Umbilical cord (tissue), 1 donor: ENCODE measurements at regions not wholly inside any gene's neighbourhood (a gene's known extent, or its start where the extent isn't known, plus 50 kb on each side); places are given as distances from the start of the nearest gene placed in this dataset.
"Not testable (repeated sequence)": the region's sequence is repeated elsewhere in the genome, so short reads cannot be mapped to it uniquely, and the experiment has no call there.

Experiments used
- DNase-seq: peaks from one replicate; pipeline ENCODE4 v3.0.0-alpha.2; 2015; ENCODE audit warnings: low spot score

DNA sequence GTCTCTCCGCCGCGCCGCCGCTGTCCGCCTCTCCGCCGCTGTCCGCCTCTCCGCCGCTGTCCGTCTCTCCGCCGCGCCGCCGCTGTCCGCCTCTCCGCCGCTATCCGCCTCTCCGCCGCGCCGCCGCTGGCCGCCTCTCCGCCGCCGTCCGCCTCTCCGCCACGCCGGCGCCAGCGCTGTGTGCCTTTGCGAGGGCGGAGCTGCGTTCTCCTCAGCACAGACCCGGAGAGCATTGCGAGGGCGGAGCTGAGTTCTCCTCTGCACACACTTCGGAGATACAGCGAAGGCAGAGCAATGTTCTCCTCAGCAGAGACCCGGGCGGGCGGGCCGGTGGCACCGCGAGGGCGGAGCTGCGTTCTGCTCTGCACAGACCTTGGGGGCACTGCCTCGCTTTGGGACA, 327.4 kb upstream of the PLGLB1 start:
- not testable (repeated sequence) for DNase-seq

- not testable (repeated sequence) for DNase-seq
These were observed 330.7 kb upstream of the PLGLB1 start for GRCh38 chr2:87352178-87352934.

GRCh38 chr2:87353408-87353807, 331.8 kb upstream of the PLGLB1 start:
- DNase-seq, result not testable (repeated sequence)

DNA sequence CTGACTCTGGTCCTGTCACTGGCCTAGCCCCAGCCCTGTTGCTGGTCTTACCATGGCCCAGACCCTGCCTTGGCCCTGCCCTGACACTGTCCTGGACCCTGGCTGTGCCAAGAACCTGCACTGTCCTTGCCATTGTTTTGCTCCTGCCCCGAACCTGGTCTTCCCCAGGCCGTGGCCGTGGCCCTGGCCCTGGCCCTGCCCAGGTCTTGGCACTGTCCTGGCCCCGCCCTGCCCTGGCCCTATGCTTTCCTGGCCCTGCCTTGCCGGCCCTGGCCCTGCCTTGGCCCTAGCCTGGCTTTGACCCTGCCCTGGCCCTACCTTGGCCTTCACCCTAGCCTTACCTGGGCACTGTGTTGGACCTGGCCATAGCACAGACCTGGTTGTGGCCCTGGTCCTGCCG, 332.5 kb upstream of the PLGLB1 start:
- not testable (repeated sequence) for DNase-seq

DNA sequence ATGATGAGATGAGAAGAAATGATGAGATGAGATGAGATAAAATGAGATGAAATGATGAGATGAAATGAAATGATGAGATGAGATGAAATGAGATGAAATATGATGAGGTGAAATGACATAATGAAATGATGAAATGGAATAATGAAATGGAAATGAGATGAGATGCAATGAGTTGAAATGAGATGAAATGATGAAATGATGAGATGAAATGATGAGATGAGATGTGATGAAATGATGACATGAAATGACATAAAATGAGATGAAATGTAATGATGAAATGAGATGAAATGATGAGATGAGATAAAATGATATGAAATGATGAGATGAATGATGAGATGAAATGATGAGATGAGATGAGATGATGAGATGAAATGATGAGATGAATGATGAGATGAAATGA, 338.6 kb upstream of the PLGLB1 start:
- not testable (repeated sequence) for DNase-seq

- DNase-seq, result not testable (repeated sequence)
These were observed 339.3 kb upstream of the PLGLB1 start for GRCh38 chr2:87360927-87361326.

- DNase-seq, result not testable (repeated sequence)
These were observed 340.2 kb upstream of the PLGLB1 start for GRCh38 chr2:87361805-87362204.

DNA sequence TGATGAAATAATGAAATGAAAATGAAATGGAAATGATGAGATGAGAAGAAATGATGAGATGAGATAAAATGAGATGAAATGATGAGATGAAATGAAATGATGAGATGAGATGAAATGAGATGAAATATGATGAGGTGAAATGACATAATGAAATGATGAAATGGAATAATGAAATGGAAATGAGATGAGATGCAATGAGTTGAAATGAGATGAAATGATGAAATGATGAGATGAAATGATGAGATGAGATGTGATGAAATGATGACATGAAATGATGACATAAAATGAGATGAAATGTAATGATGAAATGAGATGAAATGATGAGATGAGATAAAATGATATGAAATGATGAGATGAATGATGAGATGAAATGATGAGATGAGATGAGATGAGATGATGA, 342.7 kb upstream of the PLGLB1 start:
- DNase-seq, result not testable (repeated sequence)

DNA sequence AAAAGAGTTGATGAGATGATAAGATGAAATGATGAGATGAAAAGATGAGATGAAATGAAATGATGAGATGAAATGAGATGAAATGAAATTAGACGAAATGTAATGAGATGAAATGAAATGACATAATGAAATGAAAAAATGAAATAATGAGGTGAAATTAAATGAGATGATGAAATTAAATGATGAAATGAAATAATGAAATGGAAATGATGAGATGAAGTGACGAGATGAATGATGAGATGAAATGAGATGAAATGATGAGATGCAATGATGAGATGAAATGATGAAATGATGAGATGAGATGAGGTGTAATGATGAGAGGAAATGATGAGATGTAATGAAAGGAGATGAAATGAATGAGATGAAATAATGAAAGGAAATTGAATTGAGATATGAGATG, 343.4 kb upstream of the PLGLB1 start:
- not testable (repeated sequence) for DNase-seq

- not testable (repeated sequence) for DNase-seq
These were observed 361.8 kb upstream of the PLGLB2 start for GRCh38 chr2:87386063-87386560.

DNA sequence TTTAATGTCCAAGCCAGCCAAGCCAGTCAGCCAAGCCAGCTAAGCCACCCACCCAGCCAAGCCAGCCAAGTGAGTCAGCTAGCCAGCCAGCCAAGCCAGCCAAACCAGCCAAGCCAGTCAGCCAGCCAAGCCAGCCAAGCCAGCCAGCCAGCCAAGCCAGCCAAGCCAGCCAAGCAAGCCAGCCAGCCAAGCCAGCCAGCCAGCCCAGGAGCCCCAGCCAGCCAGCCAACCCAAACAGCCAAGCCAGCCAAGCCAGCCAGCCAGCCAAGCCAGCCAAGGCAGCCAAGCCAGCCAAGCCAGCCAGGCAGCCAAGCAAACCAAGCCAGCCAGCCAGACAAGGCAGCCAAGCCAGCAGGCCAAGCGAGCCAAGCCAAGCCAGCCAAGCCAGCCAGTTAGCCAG, 352.1 kb upstream of the PLGLB2 start:
- not testable (repeated sequence) for DNase-seq

DNA sequence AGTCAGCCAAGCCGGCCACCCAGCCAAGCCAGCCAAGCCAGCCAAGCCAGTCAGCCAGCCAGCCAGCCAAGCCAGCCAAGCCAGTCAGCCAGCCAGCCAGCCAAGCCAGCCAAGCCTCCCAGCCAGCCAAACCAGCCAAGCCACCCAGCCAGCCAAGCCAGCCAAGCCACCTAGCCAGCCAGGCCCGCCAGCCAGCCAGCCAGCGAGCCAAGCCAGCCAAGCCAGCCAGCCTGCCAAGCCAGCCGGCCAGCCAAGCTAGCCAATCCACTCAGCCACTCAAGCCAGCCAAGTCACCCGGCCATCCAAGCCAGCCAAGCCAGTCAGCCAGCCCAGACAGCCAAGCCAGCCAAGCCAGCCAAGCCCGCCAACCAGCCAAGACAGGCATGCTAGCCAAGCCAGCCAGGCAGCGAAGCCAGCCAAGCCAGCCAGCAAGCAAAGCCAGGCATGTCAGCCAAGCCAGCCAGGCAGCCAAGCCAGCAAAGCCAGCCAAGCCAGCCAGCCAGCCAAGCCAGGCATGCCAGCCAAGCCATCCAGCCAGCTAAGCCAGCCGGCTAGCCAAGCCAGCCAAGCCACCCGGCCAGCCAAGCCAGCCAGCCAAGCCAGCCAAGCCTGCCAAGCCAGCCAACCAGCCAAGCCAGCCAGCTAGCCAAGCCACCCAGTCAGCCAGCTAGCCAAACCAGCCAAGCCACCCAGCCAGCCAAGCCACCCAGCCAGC, 351.2 kb upstream of the PLGLB2 start:
- DNase-seq, result not testable (repeated sequence)

- not testable (repeated sequence) for DNase-seq
These were observed 350.4 kb upstream of the PLGLB2 start for GRCh38 chr2:87397276-87398065.

DNA sequence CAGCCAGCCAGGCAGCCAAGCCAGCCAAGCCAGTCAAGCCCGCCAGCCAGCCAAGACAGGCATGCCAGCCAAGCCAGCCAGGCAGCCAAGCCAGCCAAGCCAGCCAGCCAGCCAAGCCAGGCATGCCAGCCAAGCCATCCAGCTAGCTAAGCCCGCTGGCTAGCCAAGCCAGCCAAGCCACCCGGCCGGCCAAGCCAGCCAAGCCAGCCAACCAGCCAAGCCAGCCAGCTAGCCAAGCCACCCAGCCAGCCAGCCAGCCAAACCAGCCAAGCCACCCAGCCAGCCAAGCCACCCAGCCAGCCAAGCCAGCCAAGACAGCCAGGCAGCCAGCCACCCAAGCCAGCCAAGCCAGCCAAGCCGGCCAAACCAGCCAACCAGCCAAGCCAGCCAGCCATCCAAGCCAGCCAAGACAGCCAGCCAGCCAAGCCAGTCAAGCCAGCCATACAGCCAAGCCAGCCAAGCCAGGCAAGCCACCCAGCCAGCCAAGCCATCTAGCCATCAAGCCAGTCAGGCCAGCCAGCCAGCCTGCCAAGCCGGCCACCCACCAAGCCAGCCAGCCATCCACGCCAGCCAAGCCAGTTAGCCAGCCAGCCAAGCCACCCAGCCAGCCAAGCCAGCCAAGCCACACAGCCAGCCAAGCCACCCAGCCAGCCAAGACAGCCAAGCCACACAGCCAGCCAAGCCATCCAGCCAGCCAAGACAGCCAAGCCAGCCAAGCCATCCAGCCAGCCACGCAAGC, 349.2 kb upstream of the PLGLB2 start:
- not testable (repeated sequence) for DNase-seq

DNA sequence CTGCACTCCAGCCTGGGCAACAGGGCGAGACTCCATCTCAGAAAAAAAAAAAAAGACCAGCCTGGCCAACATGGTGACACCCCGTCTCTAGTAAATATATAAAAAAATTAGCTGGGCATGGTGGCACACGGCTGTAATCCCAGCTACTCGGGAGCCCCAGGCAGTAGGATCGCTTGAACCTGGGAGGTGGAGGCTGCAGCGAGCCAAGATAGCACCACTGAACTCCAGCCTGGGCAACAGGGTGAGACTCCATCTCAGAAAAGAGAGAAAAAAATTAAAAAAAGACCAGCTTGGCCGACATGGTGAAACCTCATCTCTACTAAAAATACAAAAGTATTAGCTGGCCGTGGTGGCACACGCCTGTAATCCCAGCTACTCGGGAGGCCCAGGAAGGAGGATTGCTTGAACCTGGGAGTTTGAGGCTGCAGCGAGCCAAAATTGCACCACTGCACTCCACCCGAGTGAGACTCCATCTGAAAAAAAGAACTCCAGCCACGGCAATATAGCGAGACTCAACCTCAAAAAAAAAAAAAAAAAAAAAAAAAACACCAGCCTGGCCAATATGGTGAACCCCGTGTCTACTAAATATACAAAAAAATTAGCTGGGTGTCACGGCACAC, 346.1 kb upstream of the PLGLB2 start:
- no peak for DNase-seq

DNA sequence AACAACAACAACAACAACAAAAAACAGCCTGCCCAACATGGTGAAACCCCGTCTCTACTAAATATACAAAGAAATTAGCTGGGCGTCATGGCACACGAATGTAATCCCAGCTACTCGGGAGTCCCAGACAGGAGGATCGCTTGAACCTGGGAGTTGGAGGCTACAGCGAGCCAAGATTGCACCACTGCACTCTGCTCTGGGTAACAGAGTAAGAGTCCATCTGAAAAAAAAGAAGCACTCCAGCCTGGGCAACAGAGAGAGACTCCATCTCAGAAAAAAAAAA, 344.1 kb upstream of the PLGLB2 start:
- no peak for DNase-seq

- not testable (repeated sequence) for DNase-seq
These were observed 343.3 kb upstream of the PLGLB2 start for GRCh38 chr2:87404411-87405255.

GRCh38 chr2:87405531-87406216, 342.2 kb upstream of the PLGLB2 start:
- not testable (repeated sequence) for DNase-seq

- not testable (repeated sequence) for DNase-seq
These were observed 341.3 kb upstream of the PLGLB2 start for GRCh38 chr2:87406406-87407175.
